DND-41 (cell line): ENCODE measurements at regions not wholly inside any gene's neighbourhood (a gene's known extent, or its start where the extent isn't known, plus 50 kb on each side); places are given as distances from the start of the nearest gene placed in this dataset.

ENCODE experiments used
- ATAC-seq: fragments of 200-7000 bp; cut with Tn5 transposase; 3 replicates; pipeline ENCODE4 v1.9.1; 2021; ENCODE audit warnings: low read depth; ENCODE audit not compliant: insufficient read depth
- DNase-seq: peaks from one replicate; pipeline ENCODE4 v3.0.0-alpha.2; 2020
- H2AFZ ChIP-seq: 2 replicates; pipeline ENCODE4 v1.6.0; 2012; ENCODE audit warnings: low read depth, low read length
- H3K27ac ChIP-seq: 2 replicates; pipeline ENCODE4 v1.5.1; 2012; ENCODE audit warnings: low read length, inconsistent platforms
- H3K27me3 ChIP-seq: fragments of 200-600 bp; sonication (generic); 2 replicates; pipeline ENCODE4 v1.6.0; 2012; ENCODE audit warnings: low read length, mild to moderate bottlenecking, inconsistent platforms; ENCODE audit not compliant: insufficient read depth, poor library complexity
- H3K36me3 ChIP-seq: 2 replicates; pipeline ENCODE4 v1.5.1; 2012; ENCODE audit warnings: low read length, inconsistent platforms; ENCODE audit not compliant: insufficient read depth
- H3K4me1 ChIP-seq: 2 replicates; pipeline ENCODE4 v1.5.1; 2012; ENCODE audit warnings: mild to moderate bottlenecking, low read length; ENCODE audit not compliant: insufficient read depth
- H3K4me2 ChIP-seq: 2 replicates; pipeline ENCODE4 v1.6.0; 2012; ENCODE audit warnings: mild to moderate bottlenecking, moderate library complexity, low read length, inconsistent platforms; ENCODE audit not compliant: insufficient read depth
- H3K4me3 ChIP-seq, 2 experiments: fragments of 200-600 bp in 1 of 2; shearing (Covaris generic) in 1 of 2; 2 replicates each; pipeline ENCODE4 v1.5.1; 2012 to 2016; ENCODE audit warnings: inconsistent platforms in 2 of 2, low read length in 2 of 2, mild to moderate bottlenecking in 2 of 2, low read depth in 1 of 2, moderate library complexity in 1 of 2
- H3K79me2 ChIP-seq: 2 replicates; pipeline ENCODE4 v1.6.0; 2012; ENCODE audit warnings: low read length, inconsistent platforms; ENCODE audit not compliant: insufficient read depth
- H3K9ac ChIP-seq: 2 replicates; pipeline ENCODE4 v1.6.0; 2012; ENCODE audit warnings: low read depth, mild to moderate bottlenecking, inconsistent platforms, low read length, moderate library complexity
- H3K9me3 ChIP-seq: 2 replicates; pipeline ENCODE4 v1.5.1; 2012; ENCODE audit warnings: low read length, moderate library complexity, mild to moderate bottlenecking, inconsistent platforms; ENCODE audit not compliant: insufficient read depth, severe bottlenecking
- H4K20me1 ChIP-seq: 2 replicates; pipeline ENCODE4 v1.6.0; 2012; ENCODE audit warnings: low read length; ENCODE audit not compliant: insufficient read depth
- EZH2 ChIP-seq: IDR thresholded peaks from 3 replicates; pipeline ENCODE4 v1.6.1; 2012; ENCODE audit warnings: borderline replicate concordance, low read depth, mild to moderate bottlenecking, moderate library complexity, low read length, inconsistent platforms; ENCODE audit not compliant: severe bottlenecking
- TF ChIP-seq, protein P1 (sequence below): IDR thresholded peaks from 2 replicates; pipeline ENCODE4 v1.5.1; 2012; ENCODE audit warnings: borderline replicate concordance, low read length, moderate library complexity, mild to moderate bottlenecking; ENCODE audit not compliant: poor library complexity, severe bottlenecking; ENCODE audit errors: extremely low read depth

- DNase-seq = no peak
- no peak overlapping the region for H3K4me2 ChIP-seq
- H3K4me3 ChIP-seq = no peak overlapping the region
- TF ChIP-seq, protein P1, sequence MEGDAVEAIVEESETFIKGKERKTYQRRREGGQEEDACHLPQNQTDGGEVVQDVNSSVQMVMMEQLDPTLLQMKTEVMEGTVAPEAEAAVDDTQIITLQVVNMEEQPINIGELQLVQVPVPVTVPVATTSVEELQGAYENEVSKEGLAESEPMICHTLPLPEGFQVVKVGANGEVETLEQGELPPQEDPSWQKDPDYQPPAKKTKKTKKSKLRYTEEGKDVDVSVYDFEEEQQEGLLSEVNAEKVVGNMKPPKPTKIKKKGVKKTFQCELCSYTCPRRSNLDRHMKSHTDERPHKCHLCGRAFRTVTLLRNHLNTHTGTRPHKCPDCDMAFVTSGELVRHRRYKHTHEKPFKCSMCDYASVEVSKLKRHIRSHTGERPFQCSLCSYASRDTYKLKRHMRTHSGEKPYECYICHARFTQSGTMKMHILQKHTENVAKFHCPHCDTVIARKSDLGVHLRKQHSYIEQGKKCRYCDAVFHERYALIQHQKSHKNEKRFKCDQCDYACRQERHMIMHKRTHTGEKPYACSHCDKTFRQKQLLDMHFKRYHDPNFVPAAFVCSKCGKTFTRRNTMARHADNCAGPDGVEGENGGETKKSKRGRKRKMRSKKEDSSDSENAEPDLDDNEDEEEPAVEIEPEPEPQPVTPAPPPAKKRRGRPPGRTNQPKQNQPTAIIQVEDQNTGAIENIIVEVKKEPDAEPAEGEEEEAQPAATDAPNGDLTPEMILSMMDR = no peak
- TF ChIP-seq EZH2 = no peak
- no peak overlapping the region; the same call in 1 of the 2 replicates for H2AFZ ChIP-seq
- H4K20me1 ChIP-seq = no peaks in the 10 kb centered on the region
- no peaks in the 10 kb centered on the region for H3K27me3 ChIP-seq
- no peaks in the 10 kb centered on the region for H3K4me1 ChIP-seq
- H3K36me3 ChIP-seq = no peaks in the 10 kb centered on the region
- no peak overlapping the region for H3K27ac ChIP-seq
- no peaks in the 10 kb centered on the region for H3K79me2 ChIP-seq
- no peaks in the 10 kb centered on the region for H3K9me3 ChIP-seq
- no peak for ATAC-seq
- H3K9ac ChIP-seq = no peak overlapping the region
Measured at GRCh38 chr4:117267317-117267716, 181.9 kb upstream of the TRAM1L1 start.

- Histone ChIP-seq H3K4me3 (no peak overlapping the region), H3K79me2 (no peaks in the 10 kb centered on the region), H3K36me3 (no peaks in the 10 kb centered on the region), H3K27me3 (no peaks in the 10 kb centered on the region), H3K4me2 (no peak overlapping the region), H3K27ac (no peak overlapping the region), H3K9ac (no peak overlapping the region), H4K20me1 (no peaks in the 10 kb centered on the region), H3K4me1 (no peaks in the 10 kb centered on the region), H3K9me3 (no peaks in the 10 kb centered on the region), H2AFZ (no peak overlapping the region)
- ATAC-seq (no peak), DNase-seq (no peak)
- no peak for TF ChIP-seq EZH2
- TF ChIP-seq, protein P1 = no peak
Measured at GRCh38 chr4:117284736-117285135, 199.4 kb upstream of the TRAM1L1 start.

DNA sequence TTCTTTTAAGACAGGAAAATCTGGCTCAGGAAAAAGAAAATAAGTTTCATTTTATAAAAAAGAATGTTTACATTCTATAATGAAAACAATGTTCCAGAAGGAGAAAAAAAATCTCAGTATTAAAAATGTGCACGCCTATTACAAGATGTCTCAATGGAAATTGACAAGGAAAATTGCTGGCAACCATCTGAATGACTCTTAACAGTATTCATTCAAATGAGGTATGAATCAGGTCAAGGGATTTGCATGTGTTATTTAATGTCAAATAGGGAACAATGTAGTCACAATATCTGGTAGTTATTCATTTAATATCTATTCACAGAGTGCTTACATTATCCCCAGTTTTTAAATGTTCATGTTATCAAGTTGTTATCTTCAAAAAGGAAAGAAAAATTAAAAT lies 208.4 kb upstream of the TRAM1L1 start:
- Histone ChIP-seq H3K27ac (no peak overlapping the region), H2AFZ (no peak overlapping the region), H3K4me3 (no peak overlapping the region), H3K9me3 (no peaks in the 10 kb centered on the region), H3K27me3 (no peaks in the 10 kb centered on the region), H3K4me1 (no peaks in the 10 kb centered on the region), H3K36me3 (no peaks in the 10 kb centered on the region), H3K79me2 (no peaks in the 10 kb centered on the region), H3K9ac (no peak overlapping the region), H3K4me2 (no peak overlapping the region), H4K20me1 (no peaks in the 10 kb centered on the region)
- no peak for ATAC-seq
- TF ChIP-seq EZH2 = no peak
- TF ChIP-seq, protein P1 = no peak
- no peak for DNase-seq

DNA sequence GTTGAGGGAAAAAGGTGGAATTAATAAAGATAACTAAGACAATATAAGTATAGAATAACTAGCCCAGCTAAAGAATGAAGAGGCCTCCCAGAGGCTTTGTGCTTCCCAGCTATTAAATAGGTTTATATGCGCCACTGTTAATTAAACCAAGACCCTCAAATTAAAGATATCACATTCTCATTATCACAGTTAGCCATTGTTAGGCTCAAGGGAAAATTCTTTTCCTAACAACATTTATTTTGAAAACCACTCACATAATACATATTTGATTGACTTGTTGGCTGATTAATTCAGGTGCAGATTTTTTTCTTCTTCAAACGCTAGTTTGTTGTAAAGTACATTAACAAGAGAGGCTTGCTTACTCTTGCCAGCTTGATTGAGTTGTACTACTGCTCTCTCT lies 216.8 kb upstream of the TRAM1L1 start:
- no peak for DNase-seq
- Histone ChIP-seq H3K27me3 (no peaks in the 10 kb centered on the region), H3K79me2 (no peaks in the 10 kb centered on the region), H3K9ac (no peak overlapping the region), H3K36me3 (no peaks in the 10 kb centered on the region), H3K4me1 (no peaks in the 10 kb centered on the region), H3K4me2 (no peak overlapping the region), H3K9me3 (no peaks in the 10 kb centered on the region), H3K4me3 (no peak overlapping the region), H2AFZ (no peak overlapping the region), H3K27ac (no peak overlapping the region), H4K20me1 (no peaks in the 10 kb centered on the region)
- ATAC-seq = no peak
- TF ChIP-seq EZH2 = no peak
